ENCODE measurements at regions not wholly inside any gene's neighbourhood (a gene's known extent, or its start where the extent isn't known, plus 50 kb on each side); places are given as distances from the start of the nearest gene placed in this dataset.

DNA sequence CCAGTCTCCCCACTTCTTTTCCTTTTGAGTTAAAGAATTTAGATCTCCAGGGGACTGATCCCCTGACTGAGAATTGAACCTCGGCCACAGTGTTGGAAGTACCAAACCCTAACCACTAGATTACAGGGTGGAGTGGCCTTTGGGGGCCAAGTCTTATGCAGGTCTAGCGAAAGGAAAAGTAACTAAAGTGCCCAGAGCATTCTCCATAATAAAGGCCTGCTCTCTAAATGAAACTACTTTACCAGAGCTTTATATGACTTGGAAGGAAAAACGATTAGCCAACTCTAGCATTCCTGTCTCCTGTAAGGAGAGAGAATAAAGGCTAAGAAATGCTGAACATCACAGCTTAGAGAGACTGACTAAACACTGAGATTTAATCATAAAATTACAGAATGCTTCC lies 788.0 kb downstream of the C4orf33 start:
- FAIRE-seq = no peak
- Histone ChIP-seq H3K36me3 (ENCODE audit: control insufficient read depth in 2 of 2, insufficient read depth in 2 of 2, low read length in 1 of 2) (no peaks in the 10 kb centered on the region), H3K4me3 (no peak overlapping the region), H2AFZ (ENCODE audit: control insufficient read depth, low read depth, low read length) (no peak overlapping the region), H3K27ac (ENCODE audit: control insufficient read depth, insufficient read depth) (no peak overlapping the region), H3K4me1 (ENCODE audit: control insufficient read depth, insufficient read depth, low read length) (no peaks in the 10 kb centered on the region), H3K9ac (ENCODE audit: control insufficient read depth, insufficient read depth, low read length) (no peak overlapping the region), H4K20me1 (ENCODE audit: control insufficient read depth, insufficient read depth) (no peaks in the 10 kb centered on the region), H3K9me3 (replicated peaks; ENCODE audit: control insufficient read depth, insufficient read depth, low read length) (no peaks in the 10 kb centered on the region), H3K79me2 (ENCODE audit: control insufficient read depth, insufficient read depth, low read length) (no peaks in the 10 kb centered on the region), H3K27me3 (replicated peaks in 1 of 2; ENCODE audit: control insufficient read depth in 2 of 2, insufficient read depth in 2 of 2, low read length in 1 of 2) (no peaks in the 10 kb centered on the region), H3K4me2 (ENCODE audit: control insufficient read depth, insufficient read depth) (no peak overlapping the region)
- CTCF ChIA-PET = no interaction called here
- SMC1A ChIA-PET (ENCODE audit: uncharacterized antibody, unreplicated experiment) = no interaction called here
- RAD21 ChIA-PET (ENCODE audit: unreplicated experiment) = no interaction called here
- 12% methylated on average over 3 of the region's 3 CpGs for WGBS (ENCODE audit: insufficient coverage, insufficient replicate concordance, low lambda C conversion rate, missing lambda C conversion rate)
- POLR2A ChIA-PET = no interaction called here
- no TSS peak for BruUV-seq (replicated peaks)
- no peak for ATAC-seq
- in situ Hi-C loops (cut with MboI) = no loop called here
- intact Hi-C loops (cut with micrococcal nuclease; ENCODE audit: unreplicated experiment) = no loop called here
- no peak for DNase-seq (ENCODE audit: low read depth, low spot score)
- TF ChIP-seq, protein P1, sequence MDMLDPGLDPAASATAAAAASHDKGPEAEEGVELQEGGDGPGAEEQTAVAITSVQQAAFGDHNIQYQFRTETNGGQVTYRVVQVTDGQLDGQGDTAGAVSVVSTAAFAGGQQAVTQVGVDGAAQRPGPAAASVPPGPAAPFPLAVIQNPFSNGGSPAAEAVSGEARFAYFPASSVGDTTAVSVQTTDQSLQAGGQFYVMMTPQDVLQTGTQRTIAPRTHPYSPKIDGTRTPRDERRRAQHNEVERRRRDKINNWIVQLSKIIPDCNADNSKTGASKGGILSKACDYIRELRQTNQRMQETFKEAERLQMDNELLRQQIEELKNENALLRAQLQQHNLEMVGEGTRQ (IDR thresholded peaks at IDR 0.05; ENCODE audit: borderline replicate concordance, low read depth, low read length) = no peak
- TF ChIP-seq, protein P2, sequence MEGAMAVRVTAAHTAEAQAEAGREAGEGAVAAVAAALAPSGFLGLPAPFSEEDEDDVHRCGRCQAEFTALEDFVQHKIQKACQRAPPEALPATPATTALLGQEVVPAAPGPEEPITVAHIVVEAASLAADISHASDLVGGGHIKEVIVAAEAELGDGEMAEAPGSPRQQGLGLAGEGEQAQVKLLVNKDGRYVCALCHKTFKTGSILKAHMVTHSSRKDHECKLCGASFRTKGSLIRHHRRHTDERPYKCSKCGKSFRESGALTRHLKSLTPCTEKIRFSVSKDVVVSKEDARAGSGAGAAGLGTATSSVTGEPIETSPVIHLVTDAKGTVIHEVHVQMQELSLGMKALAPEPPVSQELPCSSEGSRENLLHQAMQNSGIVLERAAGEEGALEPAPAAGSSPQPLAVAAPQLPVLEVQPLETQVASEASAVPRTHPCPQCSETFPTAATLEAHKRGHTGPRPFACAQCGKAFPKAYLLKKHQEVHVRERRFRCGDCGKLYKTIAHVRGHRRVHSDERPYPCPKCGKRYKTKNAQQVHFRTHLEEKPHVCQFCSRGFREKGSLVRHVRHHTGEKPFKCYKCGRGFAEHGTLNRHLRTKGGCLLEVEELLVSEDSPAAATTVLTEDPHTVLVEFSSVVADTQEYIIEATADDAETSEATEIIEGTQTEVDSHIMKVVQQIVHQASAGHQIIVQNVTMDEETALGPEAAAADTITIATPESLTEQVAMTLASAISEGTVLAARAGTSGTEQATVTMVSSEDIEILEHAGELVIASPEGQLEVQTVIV (IDR thresholded peaks at IDR 0.05; ENCODE audit: borderline replicate concordance, partially characterized antibody) = no peak
- TF ChIP-seq MTA2 (IDR thresholded peaks at IDR 0.05; ENCODE audit: low read depth) (no peak), ZNF592 (IDR thresholded peaks at IDR 0.05) (no peak), EED (IDR thresholded peaks at IDR 0.05; ENCODE audit: low read depth) (no peak), SP1 (IDR thresholded peaks at IDR 0.05; ENCODE audit: low read depth, low read length) (no peak), SMARCA5 (IDR thresholded peaks at IDR 0.05) (no peak), TCF12 (IDR thresholded peaks at IDR 0.05; ENCODE audit: low read depth, low read length) (no peak), ETV6 (conservative IDR thresholded peaks at IDR 0.05 in 1 of 2, IDR thresholded peaks at IDR 0.05 in 1 of 2; ENCODE audit: borderline replicate concordance in 1 of 2, low read depth in 1 of 2) (no peak), RAD21 (IDR thresholded peaks at IDR 0.05; ENCODE audit: insufficient read depth, low read depth, low read length) (no peak), JUNB (IDR thresholded peaks at IDR 0.05) (no peak), MYB (IDR thresholded peaks at IDR 0.05; ENCODE audit: borderline replicate concordance, low read depth, low read length) (no peak), BRCA1 (IDR thresholded peaks at IDR 0.05; ENCODE audit: low read depth, low read length) (no peak), EGR1 (IDR thresholded peaks at IDR 0.05; ENCODE audit: borderline replicate concordance in 1 of 2, low read depth in 2 of 2, low read length in 2 of 2) (no peak)
- TF ChIP-seq, protein P3, sequence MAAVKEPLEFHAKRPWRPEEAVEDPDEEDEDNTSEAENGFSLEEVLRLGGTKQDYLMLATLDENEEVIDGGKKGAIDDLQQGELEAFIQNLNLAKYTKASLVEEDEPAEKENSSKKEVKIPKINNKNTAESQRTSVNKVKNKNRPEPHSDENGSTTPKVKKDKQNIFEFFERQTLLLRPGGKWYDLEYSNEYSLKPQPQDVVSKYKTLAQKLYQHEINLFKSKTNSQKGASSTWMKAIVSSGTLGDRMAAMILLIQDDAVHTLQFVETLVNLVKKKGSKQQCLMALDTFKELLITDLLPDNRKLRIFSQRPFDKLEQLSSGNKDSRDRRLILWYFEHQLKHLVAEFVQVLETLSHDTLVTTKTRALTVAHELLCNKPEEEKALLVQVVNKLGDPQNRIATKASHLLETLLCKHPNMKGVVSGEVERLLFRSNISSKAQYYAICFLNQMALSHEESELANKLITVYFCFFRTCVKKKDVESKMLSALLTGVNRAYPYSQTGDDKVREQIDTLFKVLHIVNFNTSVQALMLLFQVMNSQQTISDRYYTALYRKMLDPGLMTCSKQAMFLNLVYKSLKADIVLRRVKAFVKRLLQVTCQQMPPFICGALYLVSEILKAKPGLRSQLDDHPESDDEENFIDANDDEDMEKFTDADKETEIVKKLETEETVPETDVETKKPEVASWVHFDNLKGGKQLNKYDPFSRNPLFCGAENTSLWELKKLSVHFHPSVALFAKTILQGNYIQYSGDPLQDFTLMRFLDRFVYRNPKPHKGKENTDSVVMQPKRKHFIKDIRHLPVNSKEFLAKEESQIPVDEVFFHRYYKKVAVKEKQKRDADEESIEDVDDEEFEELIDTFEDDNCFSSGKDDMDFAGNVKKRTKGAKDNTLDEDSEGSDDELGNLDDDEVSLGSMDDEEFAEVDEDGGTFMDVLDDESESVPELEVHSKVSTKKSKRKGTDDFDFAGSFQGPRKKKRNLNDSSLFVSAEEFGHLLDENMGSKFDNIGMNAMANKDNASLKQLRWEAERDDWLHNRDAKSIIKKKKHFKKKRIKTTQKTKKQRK (IDR thresholded peaks at IDR 0.05; ENCODE audit: low read depth, low read length) = no peak

All from GM12878 (cell line).